ENCODE measurements at regions not wholly inside any gene's neighbourhood (a gene's known extent, or its start where the extent isn't known, plus 50 kb on each side); places are given as distances from the start of the nearest gene placed in this dataset.
"Not testable (repeated sequence)": the region's sequence is repeated elsewhere in the genome, so short reads cannot be mapped to it uniquely, and the experiment has no call there.

- not testable (repeated sequence) for DNase-seq (ENCODE audit: low spot score)
These were observed 60.4 kb upstream of the NAA35 start for GRCh38 chr9:85880507-85880906.

- no peak for DNase-seq (ENCODE audit: low spot score)
These were observed 56.7 kb upstream of the NAA35 start for GRCh38 chr9:85884256-85884655.

GRCh38 chr9:85890962-85891361, 50.0 kb upstream of the NAA35 start:
- no peak for DNase-seq (ENCODE audit: low spot score)
